Astrocyte (in vitro differentiated cells and primary cell): ENCODE measurements at regions not wholly inside any gene's neighbourhood (a gene's known extent, or its start where the extent isn't known, plus 50 kb on each side); places are given as distances from the start of the nearest gene placed in this dataset.

Experiments used
- DNase-seq: peaks from one replicate; pipeline ENCODE4 v3.0.0-alpha.2; 2010; ENCODE audit warnings: low read depth
- FAIRE-seq: peaks from 2 replicates; lab custom pipeline; 2011; peaks lifted over from hg19 to GRCh38; lab: Jason Lieb, UNC
- H2AFZ ChIP-seq: 2 replicates; pipeline ENCODE4 v1.6.0; 2012; ENCODE audit warnings: low read depth, low read length, inconsistent platforms
- H3K27ac ChIP-seq: 2 replicates; pipeline ENCODE4 v1.5.1; 2011; ENCODE audit warnings: low read depth, low read length, inconsistent platforms
- H3K27me3 ChIP-seq: 2 replicates; pipeline ENCODE4 v1.6.0; 2011; ENCODE audit warnings: low read length, inconsistent platforms; ENCODE audit not compliant: insufficient read depth
- H3K36me3 ChIP-seq: 2 replicates; pipeline ENCODE4 v1.5.1; 2011; ENCODE audit warnings: low read length, inconsistent platforms; ENCODE audit not compliant: insufficient read depth
- H3K4me1 ChIP-seq: 2 replicates; pipeline ENCODE4 v1.5.1; 2011; ENCODE audit warnings: low read length, inconsistent platforms; ENCODE audit not compliant: insufficient read depth
- H3K4me2 ChIP-seq: 2 replicates; pipeline ENCODE4 v1.6.0; 2012; ENCODE audit warnings: low read length, inconsistent platforms
- H3K4me3 ChIP-seq: 2 replicates; pipeline ENCODE4 v1.5.1; 2011; ENCODE audit warnings: low read depth, mild to moderate bottlenecking, low read length, inconsistent platforms; ENCODE audit not compliant: insufficient read depth
- H3K79me2 ChIP-seq: 2 replicates; pipeline ENCODE4 v1.6.0; 2012; ENCODE audit warnings: mild to moderate bottlenecking, low read length, inconsistent platforms; ENCODE audit not compliant: insufficient read depth
- H3K9ac ChIP-seq: 2 replicates; pipeline ENCODE4 v1.6.0; 2012; ENCODE audit warnings: mild to moderate bottlenecking, low read length, inconsistent platforms
- H3K9me3 ChIP-seq: 2 replicates; pipeline ENCODE4 v1.5.1; 2012; ENCODE audit warnings: low read depth, mild to moderate bottlenecking, low read length, inconsistent platforms; ENCODE audit not compliant: insufficient read depth
- H4K20me1 ChIP-seq: 2 replicates; pipeline ENCODE4 v1.6.0; 2012; ENCODE audit warnings: low read length, inconsistent platforms; ENCODE audit not compliant: insufficient read depth
- H3K27ac Mint-ChIP-seq: one replicate; pipeline ENCODE4 v1.8.0; 2021; ENCODE audit warnings: mild to moderate bottlenecking, mixed read lengths; ENCODE audit not compliant: unreplicated experiment
- H3K27me3 Mint-ChIP-seq: one replicate; pipeline ENCODE4 v1.8.0; 2021; ENCODE audit warnings: low read depth, mixed read lengths; ENCODE audit not compliant: unreplicated experiment
- H3K36me3 Mint-ChIP-seq: one replicate; pipeline ENCODE4 v1.8.0; 2021; ENCODE audit warnings: low read depth, mixed read lengths; ENCODE audit not compliant: unreplicated experiment
- H3K4me1 Mint-ChIP-seq: one replicate; pipeline ENCODE4 v1.8.0; 2021; ENCODE audit warnings: low read depth, mixed read lengths; ENCODE audit not compliant: unreplicated experiment
- H3K4me3 Mint-ChIP-seq: one replicate; pipeline ENCODE4 v1.8.0; 2021; ENCODE audit warnings: mild to moderate bottlenecking, moderate library complexity, mixed read lengths; ENCODE audit not compliant: unreplicated experiment
- H3K9me3 Mint-ChIP-seq: one replicate; pipeline ENCODE4 v1.8.0; 2021; ENCODE audit warnings: mild to moderate bottlenecking, mixed read lengths; ENCODE audit not compliant: unreplicated experiment
- CTCF ChIP-seq: IDR thresholded peaks from 2 replicates; pipeline ENCODE4 v1.5.1; 2011; ENCODE audit warnings: low read depth, mild to moderate bottlenecking, inconsistent platforms, low read length, moderate library complexity; ENCODE audit not compliant: insufficient read depth
- EZH2 ChIP-seq: IDR thresholded peaks from 2 replicates; pipeline ENCODE4 v1.6.1; 2012; ENCODE audit warnings: mild to moderate bottlenecking, low read length, inconsistent platforms; ENCODE audit not compliant: insufficient read depth

GRCh38 chr5:39726467-39726866 is 301.7 kb upstream of the DAB2 start:
- Mint-ChIP-seq H3K4me1 (no peaks in the 10 kb centered on the region), H3K27ac (no peak overlapping the region), H3K4me3 (no peak overlapping the region), H3K27me3 (no peaks in the 10 kb centered on the region), H3K36me3 (no peaks in the 10 kb centered on the region), H3K9me3 (no peaks in the 10 kb centered on the region)
- Histone ChIP-seq H4K20me1 (no peaks in the 10 kb centered on the region), H3K9me3 (no peaks in the 10 kb centered on the region), H3K4me3 (no peak overlapping the region), H3K9ac (no peak overlapping the region), H3K4me2 (no peak overlapping the region), H2AFZ (no peak overlapping the region), H3K36me3 (no peaks in the 10 kb centered on the region), H3K4me1 (no peaks in the 10 kb centered on the region), H3K27me3 (no peaks in the 10 kb centered on the region), H3K79me2 (no peaks in the 10 kb centered on the region), H3K27ac (no peak overlapping the region)
- DNase-seq = no peak
- TF ChIP-seq CTCF (no peak), EZH2 (no peak)
- no peak for FAIRE-seq

GRCh38 chr5:39721394-39721793 is 296.6 kb upstream of the DAB2 start:
- Histone ChIP-seq H3K9me3 (no peaks in the 10 kb centered on the region), H3K27me3 (no peaks in the 10 kb centered on the region), H3K4me1 (no peaks in the 10 kb centered on the region), H4K20me1 (no peaks in the 10 kb centered on the region), H3K79me2 (no peaks in the 10 kb centered on the region), H3K4me3 (no peak overlapping the region), H3K9ac (no peak overlapping the region), H3K27ac (no peak overlapping the region), H3K36me3 (no peaks in the 10 kb centered on the region), H3K4me2 (no peak overlapping the region), H2AFZ (no peak overlapping the region)
- Mint-ChIP-seq H3K9me3 (no peaks in the 10 kb centered on the region), H3K27me3 (no peaks in the 10 kb centered on the region), H3K4me1 (peaks cover 3% of the 10 kb centered on the region), H3K4me3 (no peak overlapping the region), H3K27ac (no peak overlapping the region), H3K36me3 (no peaks in the 10 kb centered on the region)
- no peak for TF ChIP-seq CTCF
- TF ChIP-seq EZH2 = no peak
- DNase-seq (no peak), FAIRE-seq (no peak)

DNA sequence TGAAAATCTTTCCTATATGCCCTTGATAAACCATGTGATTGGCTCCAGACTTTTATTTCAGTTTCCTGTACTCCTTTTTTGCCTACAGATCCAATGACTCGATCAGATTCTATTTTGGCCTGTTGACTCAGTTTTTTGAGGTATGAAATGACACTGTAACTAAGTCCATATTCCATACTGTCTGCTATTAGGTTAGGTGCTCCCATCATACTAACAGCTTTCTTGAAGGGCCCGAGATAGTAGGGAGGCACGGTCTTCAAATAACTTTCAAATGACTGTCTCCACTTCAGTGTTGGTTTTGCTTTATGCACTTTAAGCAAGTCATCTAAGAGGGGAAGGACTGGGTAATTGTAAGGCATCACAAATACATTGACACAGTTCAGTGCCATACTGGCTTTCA is 295.4 kb upstream of the DAB2 start:
- FAIRE-seq (peak; percentile 29), DNase-seq (peak; percentile 36)
- Mint-ChIP-seq H3K27me3 (no peaks in the 10 kb centered on the region), H3K4me1 (peaks cover 3% of the 10 kb centered on the region), H3K4me3 (no peak overlapping the region), H3K27ac (no peak overlapping the region), H3K36me3 (no peaks in the 10 kb centered on the region), H3K9me3 (no peaks in the 10 kb centered on the region)
- Histone ChIP-seq H3K36me3 (no peaks in the 10 kb centered on the region), H3K79me2 (no peaks in the 10 kb centered on the region), H3K4me3 (no peak overlapping the region), H3K27ac (no peak overlapping the region), H3K27me3 (no peaks in the 10 kb centered on the region), H2AFZ (no peak overlapping the region), H3K9me3 (no peaks in the 10 kb centered on the region), H3K4me2 (no peak overlapping the region), H3K9ac (no peak overlapping the region), H3K4me1 (no peaks in the 10 kb centered on the region), H4K20me1 (no peaks in the 10 kb centered on the region)
- TF ChIP-seq EZH2 (no peak), CTCF (no peak)
